ENCODE measurements at regions not wholly inside any gene's neighbourhood (a gene's known extent, or its start where the extent isn't known, plus 50 kb on each side); places are given as distances from the start of the nearest gene placed in this dataset.

DNA sequence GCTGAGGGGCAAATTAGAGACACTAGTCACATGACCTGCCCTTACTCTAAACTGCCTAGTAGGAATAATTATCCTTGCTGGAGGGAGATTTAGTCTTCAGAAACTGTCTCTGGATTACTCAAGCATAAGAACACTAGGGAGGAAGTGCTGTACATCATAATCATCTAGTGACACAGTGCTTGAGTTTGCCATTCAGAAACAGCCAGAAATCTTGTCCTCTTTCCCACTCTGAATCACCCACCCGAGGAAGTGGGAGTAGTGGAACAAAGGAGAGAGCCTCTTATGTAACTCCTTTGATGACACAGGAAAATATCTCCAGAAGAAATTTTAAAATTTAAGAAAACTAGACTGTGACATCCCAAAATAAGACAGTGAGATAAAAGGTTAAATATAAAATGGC lies 69.3 kb upstream of the PCDH19 start:
- TF ChIP-seq, protein P1, sequence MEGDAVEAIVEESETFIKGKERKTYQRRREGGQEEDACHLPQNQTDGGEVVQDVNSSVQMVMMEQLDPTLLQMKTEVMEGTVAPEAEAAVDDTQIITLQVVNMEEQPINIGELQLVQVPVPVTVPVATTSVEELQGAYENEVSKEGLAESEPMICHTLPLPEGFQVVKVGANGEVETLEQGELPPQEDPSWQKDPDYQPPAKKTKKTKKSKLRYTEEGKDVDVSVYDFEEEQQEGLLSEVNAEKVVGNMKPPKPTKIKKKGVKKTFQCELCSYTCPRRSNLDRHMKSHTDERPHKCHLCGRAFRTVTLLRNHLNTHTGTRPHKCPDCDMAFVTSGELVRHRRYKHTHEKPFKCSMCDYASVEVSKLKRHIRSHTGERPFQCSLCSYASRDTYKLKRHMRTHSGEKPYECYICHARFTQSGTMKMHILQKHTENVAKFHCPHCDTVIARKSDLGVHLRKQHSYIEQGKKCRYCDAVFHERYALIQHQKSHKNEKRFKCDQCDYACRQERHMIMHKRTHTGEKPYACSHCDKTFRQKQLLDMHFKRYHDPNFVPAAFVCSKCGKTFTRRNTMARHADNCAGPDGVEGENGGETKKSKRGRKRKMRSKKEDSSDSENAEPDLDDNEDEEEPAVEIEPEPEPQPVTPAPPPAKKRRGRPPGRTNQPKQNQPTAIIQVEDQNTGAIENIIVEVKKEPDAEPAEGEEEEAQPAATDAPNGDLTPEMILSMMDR (IDR thresholded peaks at IDR 0.05) = no peak
- H3K27ac ChIP-seq = no peak overlapping the region
- H3K4me1 ChIP-seq = no peaks in the 10 kb centered on the region
- no peaks in the 10 kb centered on the region for H3K27me3 ChIP-seq
- no peak for DNase-seq
- H3K4me3 ChIP-seq = no peak overlapping the region
- no peaks in the 10 kb centered on the region for H3K9me3 ChIP-seq
- H3K36me3 ChIP-seq = no peaks in the 10 kb centered on the region
- intact Hi-C loops (cut with DNase I) = no loop called here
- H3K9ac ChIP-seq (ENCODE audit: low read depth in 2 of 2, low read length in 2 of 2) = no peak overlapping the region

DNA sequence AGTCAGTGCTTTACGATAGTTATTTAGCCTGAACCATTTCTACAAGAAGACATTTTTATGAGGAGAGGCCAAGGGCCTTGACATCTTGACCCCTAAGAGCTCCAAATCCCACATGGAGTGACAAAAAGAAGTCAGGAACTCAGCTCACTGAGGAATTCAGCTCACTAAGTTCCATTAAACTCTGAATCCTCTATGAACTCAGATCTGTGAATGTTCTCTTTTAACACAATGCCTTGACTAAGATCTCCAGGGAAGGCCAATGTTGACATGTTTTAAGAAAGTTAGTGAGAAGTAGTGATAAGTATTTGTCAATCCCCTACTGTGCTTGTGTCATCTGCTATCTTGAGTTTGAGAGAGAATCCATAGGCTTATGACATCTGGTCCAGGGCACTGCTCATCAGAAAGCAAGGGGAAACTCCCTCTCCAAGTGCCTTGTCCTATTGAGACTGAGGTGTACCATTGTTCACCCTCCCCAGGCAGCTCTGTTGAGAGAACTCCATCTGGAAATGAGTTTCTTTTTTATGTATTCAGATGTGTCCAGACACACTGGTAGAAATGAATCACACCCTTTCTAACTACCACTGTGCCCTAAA lies 68.7 kb upstream of the PCDH19 start:
- Histone ChIP-seq H3K36me3 (no peaks in the 10 kb centered on the region), H3K4me3 (no peak overlapping the region), H3K27ac (no peak overlapping the region), H3K9ac (ENCODE audit: low read depth in 2 of 2, low read length in 2 of 2) (no peak overlapping the region), H3K27me3 (no peaks in the 10 kb centered on the region), H3K9me3 (no peaks in the 10 kb centered on the region), H3K4me1 (no peaks in the 10 kb centered on the region)
- TF ChIP-seq, protein P1 (IDR thresholded peaks at IDR 0.05) = no peak
- DNase-seq = no peak
- intact Hi-C loops (cut with DNase I) = no loop called here

- Histone ChIP-seq H3K9ac (ENCODE audit: low read depth in 2 of 2, low read length in 2 of 2) (no peak overlapping the region), H3K9me3 (no peaks in the 10 kb centered on the region), H3K27ac (no peak overlapping the region), H3K27me3 (no peaks in the 10 kb centered on the region), H3K4me1 (no peaks in the 10 kb centered on the region), H3K4me3 (no peak overlapping the region), H3K36me3 (no peaks in the 10 kb centered on the region)
- TF ChIP-seq, protein P1 (IDR thresholded peaks at IDR 0.05) = no peak
- no peak for DNase-seq
- intact Hi-C loops (cut with DNase I) = no loop called here
Observed at GRCh38 chrX:100477958-100478357, 67.9 kb upstream of the PCDH19 start.

DNA sequence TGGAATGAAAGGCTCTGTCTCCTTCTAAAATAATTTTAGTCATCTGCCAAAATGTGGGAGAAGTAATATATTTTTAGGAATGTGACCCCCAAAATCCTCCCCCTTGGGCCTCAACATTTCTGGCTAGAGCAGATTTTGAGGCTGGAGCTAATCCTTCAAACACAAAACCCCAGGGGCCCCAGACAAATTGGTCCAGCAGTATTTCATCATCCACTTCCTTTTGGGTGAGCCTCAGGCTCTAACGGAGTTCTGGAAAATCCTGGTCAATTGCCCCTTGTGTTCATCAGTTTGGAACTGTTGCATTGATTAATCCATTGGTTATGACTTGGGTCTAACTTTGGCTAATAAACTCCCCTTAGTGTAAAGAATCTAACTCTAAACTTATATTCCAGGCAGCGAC lies 67.4 kb upstream of the PCDH19 start:
- no peak for DNase-seq
- H3K36me3 ChIP-seq = no peaks in the 10 kb centered on the region
- H3K27ac ChIP-seq = no peak overlapping the region
- intact Hi-C loops (cut with DNase I) = no loop called here
- no peak overlapping the region for H3K4me3 ChIP-seq
- H3K9me3 ChIP-seq = no peaks in the 10 kb centered on the region
- no peaks in the 10 kb centered on the region for H3K27me3 ChIP-seq
- TF ChIP-seq, protein P1 (IDR thresholded peaks at IDR 0.05) = no peak
- no peak overlapping the region for H3K9ac ChIP-seq (ENCODE audit: low read depth in 2 of 2, low read length in 2 of 2)
- H3K4me1 ChIP-seq = no peaks in the 10 kb centered on the region

Measured in colonic mucosa (tissue), 4 donors.